ENCODE measurements at regions not wholly inside any gene's neighbourhood (a gene's known extent, or its start where the extent isn't known, plus 50 kb on each side); places are given as distances from the start of the nearest gene placed in this dataset.

DNA sequence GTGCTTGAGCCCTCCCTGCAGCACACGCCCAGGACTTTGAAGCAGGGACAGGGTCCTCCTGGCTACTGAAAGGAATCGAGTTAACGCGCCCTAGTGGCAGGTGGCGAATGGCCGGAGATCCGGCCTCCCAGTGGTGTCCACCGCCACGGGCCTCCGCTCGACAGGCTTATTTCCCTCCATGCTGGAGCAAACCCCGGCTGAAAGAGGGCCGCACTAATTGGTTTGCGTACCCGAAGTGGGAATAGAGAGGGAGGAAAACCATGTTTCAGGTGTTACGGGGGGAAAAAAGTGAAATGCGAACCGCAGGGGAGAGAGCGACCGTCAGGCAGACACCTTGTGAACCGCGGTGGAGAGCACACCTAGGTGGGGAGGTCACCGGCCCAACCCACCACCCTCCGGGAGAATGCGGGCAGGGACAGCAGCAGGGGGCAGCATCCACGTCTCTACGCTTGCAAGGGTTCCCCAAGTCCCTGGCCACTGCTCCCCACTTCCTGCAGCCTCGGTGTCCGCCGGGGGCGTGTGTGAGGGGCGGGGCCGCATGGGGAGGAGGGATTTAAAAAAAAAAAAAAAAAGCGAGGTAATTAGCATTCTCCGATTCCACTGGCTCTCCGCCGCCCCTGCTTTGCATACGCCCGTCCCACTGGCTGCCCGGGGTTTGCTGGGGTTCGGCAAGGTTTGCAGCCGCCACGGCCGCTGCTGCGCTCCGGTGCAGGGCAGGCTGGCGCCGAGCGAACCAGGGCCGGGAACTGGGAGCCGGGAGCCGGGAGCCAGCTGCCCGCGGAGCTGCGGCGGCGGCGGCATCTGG, 224.6 kb upstream of the CRY1 start:
- DNase-seq (ENCODE audit: insufficient read length, low spot score) (peak; percentile 81), FAIRE-seq (no peak)
- TF ChIP-seq, protein P1, sequence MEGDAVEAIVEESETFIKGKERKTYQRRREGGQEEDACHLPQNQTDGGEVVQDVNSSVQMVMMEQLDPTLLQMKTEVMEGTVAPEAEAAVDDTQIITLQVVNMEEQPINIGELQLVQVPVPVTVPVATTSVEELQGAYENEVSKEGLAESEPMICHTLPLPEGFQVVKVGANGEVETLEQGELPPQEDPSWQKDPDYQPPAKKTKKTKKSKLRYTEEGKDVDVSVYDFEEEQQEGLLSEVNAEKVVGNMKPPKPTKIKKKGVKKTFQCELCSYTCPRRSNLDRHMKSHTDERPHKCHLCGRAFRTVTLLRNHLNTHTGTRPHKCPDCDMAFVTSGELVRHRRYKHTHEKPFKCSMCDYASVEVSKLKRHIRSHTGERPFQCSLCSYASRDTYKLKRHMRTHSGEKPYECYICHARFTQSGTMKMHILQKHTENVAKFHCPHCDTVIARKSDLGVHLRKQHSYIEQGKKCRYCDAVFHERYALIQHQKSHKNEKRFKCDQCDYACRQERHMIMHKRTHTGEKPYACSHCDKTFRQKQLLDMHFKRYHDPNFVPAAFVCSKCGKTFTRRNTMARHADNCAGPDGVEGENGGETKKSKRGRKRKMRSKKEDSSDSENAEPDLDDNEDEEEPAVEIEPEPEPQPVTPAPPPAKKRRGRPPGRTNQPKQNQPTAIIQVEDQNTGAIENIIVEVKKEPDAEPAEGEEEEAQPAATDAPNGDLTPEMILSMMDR (IDR thresholded peaks at IDR 0.05; ENCODE audit: insufficient read depth, missing control alignments) = no peak

DNA sequence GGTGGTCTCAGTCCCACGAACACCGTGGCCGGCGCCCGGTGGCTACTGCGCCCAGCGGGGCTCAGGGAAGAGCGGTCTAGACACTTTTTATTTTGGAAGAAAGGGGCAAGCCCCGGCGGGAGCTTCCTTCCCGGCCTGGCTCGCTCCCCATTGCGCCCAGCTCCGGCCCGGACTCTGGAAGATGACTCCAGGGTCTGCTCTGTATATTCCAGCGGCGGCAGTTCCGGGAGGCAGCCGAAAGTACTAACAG, 225.1 kb upstream of the CRY1 start:
- DNase-seq (ENCODE audit: insufficient read length, low spot score) (no peak), FAIRE-seq (no peak)
- TF ChIP-seq, protein P1 (IDR thresholded peaks at IDR 0.05; ENCODE audit: insufficient read depth, missing control alignments) = no peak

DNA sequence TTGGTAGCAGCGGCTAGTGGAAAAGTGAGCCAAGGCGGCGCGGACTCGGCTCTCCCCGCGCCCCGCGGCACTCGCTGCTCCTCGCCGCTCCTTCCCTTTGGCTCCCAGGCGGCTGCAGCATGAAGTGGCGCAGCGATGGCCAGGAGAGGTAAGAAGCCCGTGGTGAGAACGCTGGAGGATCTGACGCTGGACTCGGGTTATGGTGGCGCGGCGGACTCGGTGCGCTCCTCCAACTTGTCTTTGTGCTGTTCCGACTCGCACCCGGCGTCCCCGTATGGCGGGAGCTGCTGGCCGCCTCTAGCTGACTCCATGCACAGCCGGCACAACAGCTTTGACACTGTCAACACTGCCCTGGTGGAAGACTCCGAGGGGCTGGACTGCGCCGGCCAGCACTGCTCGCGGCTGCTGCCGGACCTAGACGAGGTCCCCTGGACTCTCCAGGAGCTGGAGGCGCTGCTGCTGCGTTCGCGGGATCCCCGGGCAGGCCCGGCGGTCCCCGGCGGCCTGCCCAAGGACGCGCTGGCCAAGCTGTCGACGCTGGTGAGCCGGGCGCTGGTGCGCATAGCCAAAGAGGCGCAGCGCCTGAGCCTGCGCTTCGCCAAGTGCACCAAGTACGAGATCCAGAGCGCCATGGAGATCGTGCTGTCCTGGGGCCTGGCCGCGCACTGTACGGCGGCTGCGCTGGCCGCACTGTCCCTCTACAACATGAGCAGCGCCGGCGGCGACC, 225.6 kb upstream of the CRY1 start:
- DNase-seq (ENCODE audit: insufficient read length, low spot score) (no peak), FAIRE-seq (no peak)
- TF ChIP-seq, protein P1 (IDR thresholded peaks at IDR 0.05; ENCODE audit: insufficient read depth, missing control alignments) = no peak

DNA sequence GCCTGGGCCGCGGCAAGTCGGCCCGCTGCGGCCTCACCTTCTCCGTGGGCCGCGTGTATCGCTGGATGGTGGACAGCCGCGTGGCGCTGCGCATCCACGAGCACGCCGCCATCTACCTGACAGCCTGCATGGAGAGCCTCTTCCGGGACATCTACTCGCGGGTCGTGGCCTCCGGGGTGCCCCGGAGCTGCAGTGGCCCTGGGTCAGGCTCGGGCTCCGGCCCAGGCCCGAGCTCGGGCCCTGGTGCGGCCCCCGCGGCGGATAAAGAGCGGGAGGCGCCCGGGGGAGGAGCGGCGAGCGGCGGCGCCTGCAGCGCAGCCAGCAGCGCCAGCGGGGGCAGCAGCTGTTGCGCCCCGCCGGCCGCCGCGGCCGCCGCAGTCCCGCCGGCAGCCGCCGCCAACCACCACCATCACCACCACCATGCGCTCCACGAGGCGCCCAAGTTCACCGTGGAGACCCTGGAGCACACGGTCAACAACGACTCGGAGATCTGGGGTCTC, 226.2 kb upstream of the CRY1 start:
- TF ChIP-seq, protein P1 (IDR thresholded peaks at IDR 0.05; ENCODE audit: insufficient read depth, missing control alignments) = no peak
- FAIRE-seq = no peak
- DNase-seq (ENCODE audit: insufficient read length, low spot score) = no peak

DNA sequence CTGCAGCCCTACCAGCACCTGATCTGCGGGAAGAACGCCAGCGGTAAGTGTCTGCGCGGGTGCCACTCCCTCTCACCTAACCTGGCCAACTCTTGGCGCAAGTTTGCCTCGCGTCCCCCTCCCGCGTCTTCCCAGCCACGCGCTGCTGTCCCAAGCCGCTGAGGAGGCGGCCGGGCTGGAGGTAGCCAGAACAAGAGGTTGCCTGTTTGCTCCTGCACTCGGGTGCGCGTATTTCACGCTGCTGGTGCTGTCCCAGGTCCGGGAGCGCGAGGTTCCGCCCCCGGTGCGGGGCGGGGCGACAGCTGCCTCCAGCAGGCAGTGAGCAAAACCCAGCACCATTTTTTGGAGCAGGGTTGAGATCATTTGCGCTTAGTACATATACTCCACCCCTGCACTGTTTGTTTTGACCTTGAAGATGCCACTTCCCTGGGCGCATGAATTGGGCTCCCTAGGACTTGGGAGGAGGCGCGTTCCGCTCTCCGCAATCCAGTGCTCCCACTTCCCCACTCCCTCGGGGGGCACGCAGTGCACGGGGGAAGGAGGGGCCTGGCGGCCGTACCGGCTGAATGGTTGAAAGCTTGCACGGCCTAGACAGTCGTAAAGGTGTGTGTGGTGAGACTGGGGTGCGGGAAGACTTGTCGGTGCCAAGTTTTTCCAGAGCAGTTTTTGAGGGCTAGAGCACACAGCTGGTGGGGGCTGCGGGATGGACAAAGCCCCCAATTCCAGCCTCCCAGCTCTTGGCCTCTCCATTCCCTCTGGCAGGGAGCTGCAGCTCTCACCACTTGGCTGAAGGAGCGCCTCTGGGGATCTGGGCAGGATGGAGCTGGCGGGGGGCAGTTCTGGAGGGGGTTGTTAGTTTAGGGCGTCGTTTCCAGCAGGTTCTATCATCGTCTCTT, 226.9 kb upstream of the CRY1 start:
- FAIRE-seq (no peak), DNase-seq (ENCODE audit: insufficient read length, low spot score) (no peak)
- TF ChIP-seq, protein P1 (IDR thresholded peaks at IDR 0.05; ENCODE audit: insufficient read depth, missing control alignments) = no peak

DNA sequence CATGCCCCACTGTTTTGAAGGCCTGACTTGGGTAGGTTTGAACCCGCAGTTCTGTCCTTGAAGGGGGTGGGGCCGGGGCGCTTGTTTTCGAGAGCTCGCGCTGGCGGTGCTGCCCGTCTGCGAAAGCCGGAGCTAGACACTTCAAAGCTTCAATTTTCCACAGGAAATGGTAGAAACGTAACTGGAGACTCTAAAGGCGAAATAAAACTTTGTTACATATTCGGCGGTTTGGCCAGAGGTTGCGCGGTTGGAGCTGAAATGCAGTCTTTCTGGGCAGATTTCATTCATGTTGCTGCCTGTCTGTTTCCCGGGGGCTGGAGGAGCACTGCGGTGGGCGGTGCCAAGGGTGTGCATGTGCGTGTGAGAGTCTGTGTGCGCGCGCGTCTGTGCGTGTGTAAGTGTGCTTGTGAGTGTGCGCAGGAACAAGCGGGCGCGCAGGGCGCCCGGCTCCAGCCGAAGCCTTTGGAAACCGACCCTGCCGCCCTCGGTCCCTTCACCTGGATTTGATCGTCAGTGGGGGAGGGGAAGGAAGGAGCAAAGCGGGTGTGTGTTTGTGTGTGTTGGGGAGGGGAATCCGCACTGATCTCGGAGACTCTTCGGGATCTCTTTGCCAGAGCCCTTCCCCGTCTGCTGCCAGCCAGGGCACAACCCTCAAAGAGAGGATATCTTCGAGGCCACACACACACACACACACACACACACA, 227.7 kb upstream of the CRY1 start:
- TF ChIP-seq, protein P1 (IDR thresholded peaks at IDR 0.05; ENCODE audit: insufficient read depth, missing control alignments) = no peak
- DNase-seq (ENCODE audit: insufficient read length, low spot score) (no peak), FAIRE-seq (no peak)
